SJCRH30 (cell line): ENCODE measurements at regions not wholly inside any gene's neighbourhood (a gene's known extent, or its start where the extent isn't known, plus 50 kb on each side); places are given as distances from the start of the nearest gene placed in this dataset.
A peak's percentile ranks its signal among the peaks of the same experiment; 100 is the strongest.

ENCODE experiments used
- DNase-seq, 2 experiments: peaks; one replicate each; pipeline ENCODE4 v3.0.0-alpha.2; 2015 to 2020
- H3K27ac ChIP-seq: fragments of 250-450 bp; sonication (Bioruptor Pico); 2 replicates; pipeline ENCODE4 v1.5.1; 2020; ENCODE audit warnings: mild to moderate bottlenecking, moderate library complexity
- H3K27me3 ChIP-seq: fragments of 250-450 bp; sonication (Bioruptor Pico); 2 replicates; pipeline ENCODE4 v1.5.1; 2020; ENCODE audit warnings: mild to moderate bottlenecking, moderate library complexity
- H3K36me3 ChIP-seq: fragments of 250-450 bp; sonication (Bioruptor Pico); 2 replicates; pipeline ENCODE4 v1.5.1; 2020; ENCODE audit warnings: mild to moderate bottlenecking, moderate library complexity
- H3K4me1 ChIP-seq: fragments of 250-450 bp; sonication (Bioruptor Pico); 2 replicates; pipeline ENCODE4 v1.5.1; 2020; ENCODE audit warnings: mild to moderate bottlenecking, moderate library complexity
- H3K4me3 ChIP-seq: fragments of 250-450 bp; sonication (Bioruptor Pico); 2 replicates; pipeline ENCODE4 v1.5.1; 2020; ENCODE audit warnings: mild to moderate bottlenecking, moderate library complexity
- H3K9me3 ChIP-seq: fragments of 250-450 bp; sonication (Bioruptor Pico); replicated peaks from 2 replicates; pipeline ENCODE4 v1.5.1; 2020; ENCODE audit warnings: mild to moderate bottlenecking, moderate library complexity

DNA sequence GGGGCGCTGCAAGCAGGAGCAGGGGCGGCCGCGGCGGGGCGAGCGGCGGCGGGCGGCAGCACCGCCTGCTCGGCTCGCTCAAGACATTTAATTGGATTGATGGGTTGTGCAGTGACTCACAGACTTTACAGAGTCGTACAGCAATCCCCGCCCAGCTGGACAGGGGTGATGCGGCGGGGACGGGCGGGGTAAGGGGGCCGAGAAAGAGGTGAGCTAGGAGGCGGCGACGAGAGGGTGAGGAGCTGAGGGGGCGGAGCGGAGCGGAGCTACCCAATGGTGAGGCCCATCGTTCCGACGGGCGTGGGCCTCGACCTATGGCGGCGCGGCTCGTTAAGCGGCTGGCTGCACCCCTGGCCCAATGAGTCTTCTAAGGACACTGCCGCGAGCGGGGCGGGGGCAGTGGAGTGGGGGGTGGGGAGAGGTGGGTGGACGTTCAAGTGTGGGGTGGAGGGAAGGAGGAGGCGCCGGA is 97.1 kb upstream of the SERTAD2 start:
- H3K9me3 ChIP-seq: peaks cover 1% of the 10 kb centered on the region; the same call in 1 of the 2 replicates
- H3K27ac ChIP-seq: peak overlapping the region; percentile 82
- DNase-seq: peak; percentile 100
- no peaks in the 10 kb centered on the region for H3K36me3 ChIP-seq
- peaks cover 17% of the 10 kb centered on the region for H3K4me1 ChIP-seq
- H3K27me3 ChIP-seq: no peaks in the 10 kb centered on the region
- peak overlapping the region; percentile 85 for H3K4me3 ChIP-seq

DNA sequence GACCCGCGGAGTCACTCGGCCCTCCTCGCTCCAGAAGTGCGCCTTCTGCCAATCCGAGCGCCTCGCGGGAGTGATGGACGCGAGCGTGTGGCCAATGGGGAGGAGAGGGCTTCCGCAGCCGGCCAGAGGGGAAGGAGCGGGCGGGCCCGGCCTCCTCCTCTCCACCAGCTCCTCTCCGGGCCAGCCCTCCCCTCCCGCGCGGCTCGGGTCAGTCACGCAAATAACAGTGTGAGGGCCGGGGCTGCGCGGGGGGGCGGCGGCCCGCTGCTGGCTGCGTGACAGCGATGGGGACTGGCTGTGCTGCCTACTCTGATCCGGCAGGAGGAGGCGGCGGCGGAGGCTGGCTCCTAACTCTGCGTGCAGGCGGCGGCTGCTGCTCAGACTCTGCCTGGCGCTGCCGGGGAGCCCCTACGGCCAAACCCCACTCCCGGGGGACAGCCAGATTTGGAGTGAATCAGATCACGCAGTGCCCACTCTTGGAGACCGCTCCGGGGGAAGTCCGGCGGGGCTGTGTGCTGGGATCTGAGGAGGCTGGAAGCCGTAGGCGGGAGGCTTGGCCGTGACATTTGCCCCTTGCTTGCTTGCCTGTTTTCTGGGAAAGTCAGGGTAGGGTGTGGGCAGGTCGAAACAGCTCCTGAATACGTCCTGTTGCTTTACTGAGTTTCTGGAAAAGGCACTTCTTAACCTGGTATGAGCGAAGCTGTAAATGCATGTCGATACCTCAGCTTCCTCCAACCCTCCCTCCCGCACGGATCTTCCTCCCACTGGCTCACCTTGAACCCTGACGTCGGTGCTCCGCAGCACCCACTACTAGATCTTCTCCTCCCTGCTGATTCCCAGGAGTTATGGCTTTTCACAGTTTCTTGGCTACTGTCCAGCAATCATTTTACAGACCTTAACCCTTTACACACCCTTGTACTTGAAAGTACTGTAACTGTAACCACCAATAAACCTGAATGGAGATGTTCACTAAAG is 97.9 kb upstream of the SERTAD2 start:
- no peaks in the 10 kb centered on the region for H3K36me3 ChIP-seq
- peak overlapping the region; percentile 76 for H3K27ac ChIP-seq
- peaks cover 3% of the 10 kb centered on the region; the same call in 1 of the 2 replicates for H3K9me3 ChIP-seq
- peaks cover 17% of the 10 kb centered on the region for H3K4me1 ChIP-seq
- peak; percentile 84 to 99 for DNase-seq
- peak overlapping the region; percentile 85 for H3K4me3 ChIP-seq
- no peaks in the 10 kb centered on the region for H3K27me3 ChIP-seq

- H3K27me3 ChIP-seq: no peaks in the 10 kb centered on the region
- H3K4me3 ChIP-seq: no peak overlapping the region
- no peaks in the 10 kb centered on the region for H3K36me3 ChIP-seq
- no peak overlapping the region for H3K27ac ChIP-seq
- DNase-seq: peak in 1 of 2 experiments; percentile 45
- H3K4me1 ChIP-seq: peaks cover 17% of the 10 kb centered on the region
- H3K9me3 ChIP-seq: peaks cover 3% of the 10 kb centered on the region; the same call in 1 of the 2 replicates
Observed at GRCh38 chr2:64753399-64753798, 99.7 kb upstream of the SERTAD2 start.

DNA sequence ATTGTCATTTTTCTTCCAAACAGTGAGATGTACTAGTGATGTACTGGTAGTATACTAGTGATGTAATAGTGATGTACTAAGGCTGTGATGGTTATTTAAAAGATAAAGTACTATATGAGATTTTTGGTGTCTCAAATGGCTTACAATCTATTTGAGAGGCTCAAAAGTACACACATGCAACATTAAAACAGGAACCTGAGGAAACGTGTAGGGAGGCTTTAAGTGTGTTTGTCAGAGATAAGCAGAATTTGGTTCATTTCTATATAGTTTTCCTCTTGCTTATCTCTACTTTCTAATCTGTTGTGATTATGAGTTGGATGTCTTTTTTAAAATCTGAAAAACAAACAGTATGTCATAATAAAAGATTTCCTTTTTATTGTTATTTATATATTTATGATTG is 100.9 kb upstream of the SERTAD2 start:
- Histone ChIP-seq H3K27me3 (no peaks in the 10 kb centered on the region), H3K27ac (no peak overlapping the region), H3K4me3 (no peak overlapping the region), H3K36me3 (no peaks in the 10 kb centered on the region), H3K4me1 (peaks cover 8% of the 10 kb centered on the region), H3K9me3 (peaks cover 3% of the 10 kb centered on the region; the same call in 1 of the 2 replicates)
- no peak for DNase-seq

DNA sequence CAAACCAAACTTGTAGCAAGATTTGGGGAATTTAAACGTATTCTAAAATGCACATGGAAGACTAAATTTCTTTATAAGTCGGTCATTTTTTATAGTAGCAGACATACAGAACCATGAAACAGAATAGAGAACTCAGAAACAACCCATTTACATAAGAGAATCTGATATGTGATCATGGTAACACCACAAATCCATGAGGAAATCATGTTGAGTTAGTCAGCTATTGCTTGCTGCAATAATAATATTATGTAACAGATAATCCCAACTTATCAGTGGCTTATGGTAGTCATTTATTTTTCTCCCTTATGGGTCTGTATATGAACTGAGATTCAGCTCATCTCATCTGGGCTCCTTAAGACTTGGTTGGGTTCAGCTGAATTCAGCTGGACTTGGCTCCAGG is 103.4 kb upstream of the SERTAD2 start:
- Histone ChIP-seq H3K9me3 (peaks cover 3% of the 10 kb centered on the region), H3K36me3 (no peaks in the 10 kb centered on the region), H3K27me3 (no peaks in the 10 kb centered on the region), H3K4me1 (peaks cover 18% of the 10 kb centered on the region), H3K4me3 (no peak overlapping the region), H3K27ac (no peak overlapping the region)
- no peak for DNase-seq

GRCh38 chr2:64760128-64760527 is 106.4 kb upstream of the SERTAD2 start:
- peak overlapping the region; percentile 9; the same call in 1 of the 2 replicates for H3K27ac ChIP-seq
- no peak overlapping the region for H3K4me3 ChIP-seq
- no peaks in the 10 kb centered on the region for H3K27me3 ChIP-seq
- peaks cover 3% of the 10 kb centered on the region for H3K9me3 ChIP-seq
- peak; percentile 84 to 93 for DNase-seq
- H3K4me1 ChIP-seq: peaks cover 11% of the 10 kb centered on the region
- no peaks in the 10 kb centered on the region for H3K36me3 ChIP-seq

- peaks cover 16% of the 10 kb centered on the region for H3K4me1 ChIP-seq
- H3K27me3 ChIP-seq: no peaks in the 10 kb centered on the region
- no peaks in the 10 kb centered on the region for H3K36me3 ChIP-seq
- H3K27ac ChIP-seq: no peak overlapping the region
- H3K9me3 ChIP-seq: no peaks in the 10 kb centered on the region; the same call in 1 of the 2 replicates
- no peak overlapping the region for H3K4me3 ChIP-seq
- DNase-seq: no peak
Observed at GRCh38 chr2:64762301-64762997, 108.7 kb upstream of the SERTAD2 start.

DNA sequence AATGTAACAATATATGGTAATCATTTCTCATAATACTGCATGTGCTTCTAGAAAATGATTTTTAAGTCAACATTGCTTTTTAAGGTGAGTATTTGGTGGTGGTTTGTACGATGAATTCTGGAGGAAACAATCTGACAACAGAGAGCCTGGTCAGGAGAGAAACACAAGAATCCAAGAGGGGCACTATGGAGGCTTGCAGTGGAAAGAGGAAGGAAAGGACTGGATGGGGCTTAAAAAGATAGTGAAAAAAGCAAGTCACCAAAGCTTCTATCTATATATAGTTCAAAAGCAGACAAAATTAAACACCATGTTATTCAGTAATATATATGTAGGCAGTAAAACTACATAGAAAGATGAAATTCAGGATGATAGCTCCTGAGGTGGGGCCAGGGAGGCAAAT is 109.4 kb upstream of the SERTAD2 start:
- Histone ChIP-seq H3K4me1 (peaks cover 16% of the 10 kb centered on the region), H3K27ac (no peak overlapping the region), H3K27me3 (no peaks in the 10 kb centered on the region), H3K4me3 (no peak overlapping the region), H3K36me3 (no peaks in the 10 kb centered on the region), H3K9me3 (no peaks in the 10 kb centered on the region; the same call in 1 of the 2 replicates)
- DNase-seq: no peak

DNA sequence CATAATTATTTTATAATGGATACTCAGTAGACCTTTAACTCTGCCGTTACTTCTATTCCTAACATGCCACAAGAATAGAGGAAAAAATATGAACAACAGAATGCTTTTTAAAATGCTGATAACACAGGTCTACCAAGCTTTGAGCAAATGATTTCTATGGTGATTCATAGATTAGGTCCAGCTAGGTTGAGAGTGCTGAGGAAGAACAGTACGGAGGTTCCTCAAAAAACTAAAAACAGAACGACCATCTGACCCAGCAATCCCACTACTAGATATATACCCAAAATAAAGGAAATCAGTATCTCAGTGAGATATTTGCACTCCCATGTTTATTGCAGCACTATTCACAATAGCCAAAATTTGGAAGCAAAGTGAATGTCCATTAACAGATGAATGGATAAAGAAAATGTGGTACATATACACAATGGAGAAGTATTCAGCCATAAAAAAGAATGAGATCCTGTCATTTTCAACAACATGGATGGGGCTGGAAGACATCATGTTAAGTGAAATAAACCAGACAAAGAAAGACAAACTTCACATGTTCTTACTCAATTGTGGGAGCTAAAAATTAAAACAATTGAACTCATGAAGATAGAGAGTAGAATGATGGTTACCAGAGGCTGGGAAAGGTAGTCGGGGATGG is 111.6 kb upstream of the SERTAD2 start:
- H3K4me1 ChIP-seq: peaks cover 14% of the 10 kb centered on the region
- no peak overlapping the region for H3K27ac ChIP-seq
- DNase-seq: no peak
- H3K9me3 ChIP-seq: no peaks in the 10 kb centered on the region; the same call in 1 of the 2 replicates
- no peak overlapping the region for H3K4me3 ChIP-seq
- no peaks in the 10 kb centered on the region for H3K36me3 ChIP-seq
- no peaks in the 10 kb centered on the region for H3K27me3 ChIP-seq

- DNase-seq: peak in 1 of 2 experiments; percentile 28
- Histone ChIP-seq H3K4me3 (peak overlapping the region; percentile 68), H3K9me3 (no peaks in the 10 kb centered on the region; the same call in 1 of the 2 replicates), H3K27me3 (no peaks in the 10 kb centered on the region), H3K4me1 (peaks cover 17% of the 10 kb centered on the region), H3K36me3 (no peaks in the 10 kb centered on the region), H3K27ac (peak overlapping the region; percentile 86)
Observed at GRCh38 chr2:64766841-64767669, 113.3 kb upstream of the SERTAD2 start.

DNA sequence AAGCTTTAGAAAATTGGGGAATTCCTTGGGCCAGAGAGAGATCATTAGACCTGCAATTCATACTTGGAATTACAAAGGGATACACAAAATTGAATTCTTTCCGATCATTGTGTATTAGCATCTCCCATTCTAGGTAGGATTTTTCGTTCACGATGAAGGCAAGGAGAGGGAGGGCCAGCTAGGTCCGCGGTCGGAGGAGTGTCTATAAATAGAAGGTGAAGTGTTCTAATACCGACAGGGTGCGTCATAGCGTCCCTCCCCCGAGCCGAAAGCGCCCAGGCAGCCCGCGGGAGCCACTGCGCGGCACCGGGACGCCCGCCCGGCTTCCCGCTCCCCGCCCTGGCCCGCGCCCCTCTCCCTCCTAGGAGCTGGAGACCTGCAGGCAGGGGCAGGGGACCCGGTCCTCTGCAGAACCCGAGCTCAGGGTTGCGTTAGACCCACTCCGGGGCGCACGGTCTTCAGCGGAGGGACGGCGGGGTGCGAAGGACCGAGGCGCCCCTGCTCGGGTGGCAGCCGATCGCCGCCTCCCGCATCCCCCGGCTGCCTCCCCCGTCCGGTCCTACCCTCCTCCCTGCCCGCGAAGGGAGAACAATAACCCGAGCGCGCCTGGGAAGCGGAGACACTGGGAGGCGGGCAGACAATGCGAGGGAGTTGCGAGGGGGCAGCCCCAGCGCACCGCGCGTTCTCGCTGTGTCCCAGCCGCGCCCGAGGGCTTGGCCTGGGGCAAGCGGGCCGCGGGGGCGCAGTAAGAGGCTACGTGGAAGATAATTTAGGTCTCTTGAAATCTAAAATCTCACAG is 114.2 kb upstream of the SERTAD2 start:
- Histone ChIP-seq H3K36me3 (no peaks in the 10 kb centered on the region), H3K27me3 (no peaks in the 10 kb centered on the region), H3K4me1 (peaks cover 17% of the 10 kb centered on the region), H3K27ac (peak overlapping the region; percentile 86), H3K9me3 (no peaks in the 10 kb centered on the region), H3K4me3 (peak overlapping the region; percentile 68)
- peak; percentile 92 to 93 for DNase-seq

GRCh38 chr2:64768491-64769005 is 114.8 kb upstream of the SERTAD2 start:
- no peak for DNase-seq
- Histone ChIP-seq H3K9me3 (no peaks in the 10 kb centered on the region), H3K36me3 (no peaks in the 10 kb centered on the region), H3K4me1 (peaks cover 18% of the 10 kb centered on the region), H3K27ac (peak overlapping the region; percentile 86), H3K27me3 (no peaks in the 10 kb centered on the region), H3K4me3 (peak overlapping the region; percentile 68)
